Forelimb muscle (tissue), 1 donor: ENCODE measurements at regions not wholly inside any gene's neighbourhood (a gene's known extent, or its start where the extent isn't known, plus 50 kb on each side); places are given as distances from the start of the nearest gene placed in this dataset.

Experiments used
- DNase-seq: peaks from one replicate; pipeline ENCODE4 v3.0.0-alpha.2; 2013; ENCODE audit warnings: low read depth

DNA sequence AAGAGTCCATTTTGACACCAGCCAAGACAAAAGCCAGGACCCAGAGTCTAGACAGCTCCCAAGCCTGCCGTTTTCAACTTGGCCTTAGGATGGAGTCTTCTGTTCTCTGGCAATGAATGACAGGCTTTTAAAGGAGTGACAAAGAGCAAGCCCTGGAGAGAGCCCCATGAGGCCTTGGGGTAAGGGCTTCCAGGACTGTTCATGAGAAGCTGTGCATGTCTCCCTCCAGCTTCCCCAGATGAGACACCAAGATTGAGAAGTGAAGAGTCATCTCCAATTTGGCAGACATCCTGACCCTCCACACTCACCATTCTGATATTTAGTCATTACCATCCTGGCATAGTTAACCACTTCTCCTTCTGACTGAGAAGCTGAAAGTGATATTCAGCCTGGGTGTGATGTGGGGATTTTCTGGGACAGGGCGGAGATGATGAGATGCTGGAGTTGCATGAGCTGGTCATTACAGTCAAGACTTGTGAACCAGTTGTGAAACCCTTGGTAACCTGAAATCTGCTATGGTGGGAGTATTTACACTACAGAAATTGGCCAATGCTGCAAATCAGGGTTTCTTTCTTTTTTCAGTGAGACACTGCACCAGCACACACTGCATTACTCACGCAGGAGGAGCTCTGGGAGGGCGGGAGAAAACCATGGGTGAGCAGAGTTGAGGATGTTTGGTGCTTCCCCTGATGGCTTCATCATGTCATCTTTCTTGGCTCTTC, 77.8 kb downstream of the VCPKMT start:
- DNase-seq: no peak

DNA sequence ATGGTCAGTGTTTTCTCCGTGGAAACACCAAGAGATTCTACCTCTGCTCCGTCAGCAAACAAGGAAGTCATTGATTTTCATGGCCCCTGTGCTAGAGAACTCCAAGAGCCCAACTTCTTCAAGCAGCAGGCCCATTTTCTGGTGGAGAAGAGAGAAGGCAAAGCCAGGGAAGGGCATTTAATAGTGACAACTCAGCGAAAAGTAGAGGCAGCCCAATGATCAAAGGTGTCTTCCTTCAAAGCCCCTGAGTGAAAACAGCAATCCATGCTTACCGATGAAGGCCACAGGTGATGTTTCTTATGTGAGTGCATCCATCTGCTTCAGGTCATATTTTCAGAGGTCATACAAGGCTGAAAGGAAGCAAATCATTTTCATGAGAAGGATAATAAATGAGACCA, 77.3 kb downstream of the VCPKMT start:
- no peak for DNase-seq

DNA sequence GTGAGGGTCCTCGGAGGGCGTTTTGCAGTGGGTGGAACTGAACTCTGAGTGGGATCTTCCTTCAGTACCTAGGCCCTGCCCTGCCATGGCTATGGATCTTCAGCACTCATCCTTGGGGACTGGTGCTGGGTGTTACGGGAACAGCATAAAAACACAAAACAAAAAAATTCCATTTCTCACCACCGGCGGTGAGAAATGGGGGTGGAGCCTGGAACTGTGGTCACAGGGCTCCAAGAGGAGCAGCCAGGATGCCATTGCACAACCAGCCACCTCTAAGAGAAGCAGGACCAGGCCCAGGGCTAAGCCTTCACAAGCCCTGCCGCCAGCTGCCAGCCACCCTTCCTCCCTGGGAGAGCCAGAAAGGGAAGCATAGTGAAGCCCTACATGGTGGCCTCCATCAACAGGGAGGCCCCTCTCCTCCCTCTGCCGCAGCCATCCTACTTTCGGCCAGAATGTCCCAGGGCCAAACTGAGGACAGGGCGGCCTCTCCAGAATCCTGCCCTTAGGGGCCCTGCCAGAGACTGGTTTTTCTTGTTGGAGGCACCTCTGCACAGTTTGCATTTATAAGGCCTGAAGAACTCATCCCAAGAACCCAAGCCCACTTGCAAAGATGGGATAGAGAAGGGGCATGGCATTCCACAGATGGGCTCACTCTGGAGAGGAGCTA, 76.5 kb downstream of the VCPKMT start:
- no peak for DNase-seq

DNA sequence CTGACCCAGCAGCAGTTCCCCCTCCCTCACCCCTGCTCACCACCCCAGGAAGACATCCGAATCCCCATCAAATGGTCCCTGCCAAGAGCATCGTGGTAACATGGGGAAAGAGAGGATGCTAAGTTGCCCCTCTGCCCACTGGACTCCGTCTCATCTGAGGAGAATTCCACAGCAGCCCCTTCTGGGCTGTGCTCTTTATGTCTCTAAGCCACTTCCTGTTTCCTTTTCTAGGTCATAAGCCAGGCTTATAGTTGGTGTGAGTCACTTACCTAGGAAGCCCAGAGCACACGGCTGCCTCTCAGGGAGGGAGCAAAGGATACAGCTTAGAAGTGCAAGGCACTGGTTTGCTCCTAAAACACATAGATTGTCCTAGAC, 76.0 kb downstream of the VCPKMT start:
- no peak for DNase-seq

DNA sequence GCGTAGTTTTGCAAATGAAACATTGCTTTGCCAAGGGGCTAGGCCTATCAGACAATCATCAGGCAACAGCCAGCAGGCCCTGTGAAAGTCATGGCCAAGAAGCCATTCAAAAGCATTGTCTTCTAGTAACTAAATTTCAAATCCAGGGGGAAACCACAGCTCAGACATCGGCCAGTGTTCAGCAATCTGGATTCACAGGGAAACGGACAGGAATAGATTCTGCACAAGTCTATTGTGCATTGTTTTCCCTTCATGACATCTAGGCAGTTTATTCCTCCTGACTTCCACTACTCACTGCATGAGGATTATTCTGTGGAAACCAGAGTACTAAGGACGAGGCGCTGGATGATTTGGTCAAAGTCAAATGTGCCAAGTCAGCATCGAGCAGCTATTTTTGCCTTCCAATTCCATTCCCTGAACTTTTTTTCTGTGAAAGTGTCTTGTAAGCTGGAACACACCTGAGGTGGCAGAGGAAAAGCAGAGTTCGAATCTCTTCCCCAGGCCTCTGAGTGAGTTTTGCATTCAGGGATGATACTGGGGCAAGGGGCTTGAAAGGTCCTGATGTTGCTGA, 75.4 kb downstream of the VCPKMT start:
- no peak for DNase-seq

DNA sequence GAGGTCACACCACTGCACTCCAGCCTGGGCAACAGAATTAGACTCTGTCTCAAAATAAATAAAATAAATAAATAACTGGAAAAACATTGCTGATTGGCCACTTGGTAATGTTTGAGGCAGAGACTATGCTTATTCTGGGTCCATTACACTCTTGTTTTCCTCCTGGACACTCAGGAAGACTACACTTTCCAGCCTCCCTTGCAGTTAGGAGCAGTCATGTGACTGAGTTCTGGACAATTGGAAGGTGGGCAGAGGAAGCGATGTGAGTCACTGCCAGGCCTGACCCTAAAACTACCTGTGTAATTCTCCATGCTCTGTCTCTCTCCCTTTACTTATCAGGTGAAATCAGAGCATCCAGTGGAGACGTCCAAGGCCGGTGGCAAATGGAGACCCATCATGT, 74.4 kb downstream of the VCPKMT start:
- no peak for DNase-seq

DNA sequence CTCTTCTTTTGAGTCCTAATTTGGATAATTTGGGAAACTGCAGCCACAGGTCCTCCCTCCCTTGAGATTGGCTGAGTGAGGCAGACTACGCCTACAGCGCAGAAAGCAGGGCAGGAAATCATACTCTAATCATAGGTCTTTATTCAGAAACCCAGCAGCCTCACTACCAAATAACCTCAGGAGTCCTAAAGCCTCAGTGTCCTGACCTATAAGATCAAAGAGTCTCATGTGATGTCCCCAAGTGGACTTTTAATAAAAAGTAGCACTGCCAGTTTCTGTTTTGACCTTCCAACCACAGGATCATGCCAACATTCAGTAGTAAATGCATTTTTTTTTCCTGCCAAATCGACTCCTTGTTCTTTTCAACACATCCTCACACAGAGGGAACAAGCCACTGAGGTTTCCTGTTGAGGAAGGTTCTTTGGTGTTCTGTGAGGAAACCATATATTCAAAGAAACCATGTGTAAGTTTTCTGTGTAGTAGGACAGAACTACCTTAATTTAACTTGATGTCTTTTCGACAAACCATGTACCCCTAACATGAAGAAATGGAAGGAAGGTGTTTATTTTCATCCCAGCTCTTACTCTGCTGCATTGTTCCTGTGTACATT, 72.2 kb downstream of the VCPKMT start:
- DNase-seq: no peak

DNA sequence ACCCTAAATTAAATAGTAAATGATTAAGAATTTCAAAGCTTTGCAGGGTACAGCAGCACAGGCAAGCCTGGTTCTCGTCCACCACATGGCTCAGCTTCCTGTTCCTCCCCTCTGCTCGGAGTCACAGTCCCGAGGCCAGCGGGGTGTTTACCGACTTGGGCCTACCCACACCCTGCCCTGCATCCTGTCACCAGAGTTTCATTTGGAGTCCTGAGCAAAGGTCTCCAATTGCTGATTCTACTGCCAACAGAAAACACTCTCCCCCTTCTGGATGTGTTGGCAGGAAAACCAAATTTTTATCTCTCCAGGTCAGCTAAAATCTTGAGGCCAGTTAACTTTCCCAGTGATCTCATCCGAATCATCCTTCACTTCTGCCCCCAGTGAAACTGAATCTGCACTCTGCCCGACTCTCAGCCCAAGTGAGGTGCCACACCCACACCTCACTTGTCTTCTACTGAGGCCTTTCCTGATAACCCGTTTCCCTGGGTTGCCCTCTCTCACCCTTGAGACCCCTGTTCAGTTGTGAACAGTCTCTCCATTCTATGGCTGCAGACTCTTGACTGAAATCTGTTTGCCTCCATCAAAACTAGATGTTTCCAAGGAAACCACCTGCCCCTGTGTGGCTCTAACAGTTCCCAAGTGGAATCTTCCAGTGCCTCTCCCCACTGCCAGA, 71.2 kb downstream of the VCPKMT start:
- DNase-seq: no peak

DNA sequence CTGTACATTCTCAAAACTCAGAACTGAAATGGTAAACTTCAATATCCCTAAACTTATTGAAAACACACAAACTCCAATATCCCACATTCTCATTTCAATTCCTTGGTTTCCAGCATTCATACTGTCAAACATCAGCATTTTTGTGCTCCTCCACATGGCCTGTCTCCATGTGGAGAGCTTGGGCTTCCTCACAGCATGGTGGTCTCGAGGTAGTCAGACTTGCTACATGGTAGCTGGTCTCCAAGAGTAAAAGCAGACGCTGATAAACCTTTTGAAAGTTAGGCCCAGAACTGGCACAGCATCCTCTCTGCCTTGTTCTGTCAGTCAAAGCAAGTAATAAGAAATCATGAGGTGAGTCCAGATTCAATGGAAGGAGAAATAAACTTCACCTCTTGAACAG, 70.5 kb downstream of the VCPKMT start:
- no peak for DNase-seq

DNA sequence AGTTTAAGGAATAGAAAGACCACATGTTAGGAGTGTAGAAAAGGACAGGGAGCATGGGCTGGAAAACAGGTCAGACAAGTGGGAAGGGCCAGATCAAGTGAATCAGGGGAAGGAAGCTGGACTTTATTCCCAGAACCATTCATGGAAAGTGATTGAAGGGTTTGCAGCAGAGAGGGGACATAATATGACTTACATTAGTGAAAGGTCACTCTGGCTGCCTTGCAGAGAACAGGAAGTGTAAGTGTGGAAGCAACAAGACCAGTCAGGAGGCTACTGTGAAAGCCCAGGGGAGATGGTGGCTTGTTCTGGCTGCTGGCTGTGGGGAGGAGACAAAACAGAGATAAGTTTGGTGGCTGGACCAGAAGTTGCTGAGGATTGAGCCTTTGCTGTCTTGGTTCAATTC, 69.1 kb downstream of the VCPKMT start:
- no peak for DNase-seq

DNA sequence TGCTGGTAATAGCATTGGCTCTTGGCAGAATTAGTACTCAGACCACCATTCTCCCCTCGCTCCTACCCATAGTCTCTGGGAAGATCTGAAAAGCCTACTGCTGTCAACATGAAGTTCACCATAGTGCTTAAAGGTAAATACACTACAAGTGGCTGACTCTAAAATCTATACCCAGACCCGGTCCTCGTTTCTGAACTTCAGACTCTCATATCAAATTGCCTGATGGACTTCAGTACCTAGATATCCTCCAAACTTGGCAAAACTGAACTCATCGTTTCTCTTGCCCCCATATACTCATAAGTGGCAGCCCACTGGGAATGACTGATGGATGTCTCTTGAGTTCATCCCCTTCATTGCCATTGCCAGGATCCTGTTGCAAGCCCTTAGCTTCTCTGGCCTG, 67.3 kb downstream of the VCPKMT start:
- no peak for DNase-seq

DNA sequence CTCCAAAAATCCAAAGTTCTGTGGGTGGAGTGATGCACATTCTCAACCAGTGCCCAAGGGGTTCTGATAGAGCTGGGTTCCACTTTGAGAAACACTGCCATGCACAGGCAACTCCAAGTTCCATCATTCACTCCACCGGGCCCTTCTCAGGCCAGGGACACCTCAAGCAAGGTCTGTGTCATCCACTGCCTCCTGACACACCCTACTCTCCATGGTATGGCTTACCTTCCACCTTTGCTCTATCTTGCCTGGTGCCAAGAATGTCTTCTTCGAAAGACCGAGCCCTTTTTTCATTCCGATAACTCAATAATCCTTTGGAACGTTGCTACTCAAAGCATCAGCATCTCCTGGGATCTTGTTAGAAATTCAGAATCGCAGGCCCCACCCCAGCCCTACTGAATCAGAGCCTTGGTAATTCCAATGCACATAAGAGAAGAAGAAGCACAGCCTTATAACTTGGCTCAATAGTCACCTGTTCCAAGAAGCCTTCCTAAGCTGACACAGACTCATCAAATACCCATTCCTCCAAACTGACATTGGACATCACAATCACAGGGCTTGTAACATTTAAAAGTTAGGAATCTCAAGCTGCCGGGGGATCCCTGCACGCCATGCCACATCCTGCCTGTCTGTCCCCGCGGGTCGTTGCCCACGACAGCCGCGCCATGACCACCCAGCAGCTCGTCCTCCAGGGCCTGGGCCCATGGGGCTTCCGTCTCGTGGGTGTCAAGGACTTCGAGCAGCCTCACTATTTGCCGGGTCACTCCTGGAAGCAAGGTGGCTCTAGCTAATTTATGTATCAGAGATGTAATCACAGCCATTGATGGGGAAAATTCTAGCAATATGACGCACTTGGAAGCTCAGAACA, 66.4 kb downstream of the VCPKMT start:
- no peak for DNase-seq

DNA sequence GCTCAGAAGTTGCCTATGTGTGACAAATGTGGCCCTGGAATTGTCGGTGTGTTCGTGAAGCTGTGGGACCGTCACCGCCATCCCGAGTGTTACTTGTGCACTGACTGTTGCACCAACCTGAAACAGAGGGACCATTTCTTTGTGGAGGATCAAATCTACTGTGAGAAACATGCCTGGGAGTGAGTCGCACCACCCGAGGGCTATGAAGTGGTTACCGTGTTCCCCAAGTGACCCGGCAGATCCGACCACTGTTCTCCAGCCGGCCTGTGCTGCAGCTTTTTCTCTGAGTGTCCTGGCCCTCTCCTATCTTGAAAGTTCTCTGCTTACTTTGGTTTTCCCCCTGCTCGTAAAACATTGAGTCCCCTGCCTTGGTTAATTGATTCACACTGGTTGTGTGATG, 65.3 kb downstream of the VCPKMT start:
- DNase-seq: no peak

DNA sequence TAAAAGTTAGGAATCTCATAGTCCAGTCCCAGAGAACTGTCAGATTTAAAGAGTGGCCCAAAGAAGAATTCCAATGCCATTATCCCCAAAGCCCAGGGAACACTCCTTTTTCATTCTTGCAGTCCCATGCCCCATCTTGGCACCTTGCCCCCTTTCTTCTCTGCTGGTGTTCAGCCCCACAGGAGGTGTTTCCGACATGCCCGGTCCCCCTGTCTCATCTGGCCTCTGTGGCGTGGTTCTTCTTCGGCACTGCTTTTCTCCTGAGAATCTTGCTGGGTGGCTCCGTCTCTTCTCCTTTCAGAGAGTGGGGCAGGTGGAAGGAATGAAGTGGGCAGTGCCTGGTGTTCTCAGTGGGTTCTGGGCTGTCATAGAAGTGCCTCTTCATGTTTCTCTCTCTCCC, 64.7 kb downstream of the VCPKMT start:
- no peak for DNase-seq

DNA sequence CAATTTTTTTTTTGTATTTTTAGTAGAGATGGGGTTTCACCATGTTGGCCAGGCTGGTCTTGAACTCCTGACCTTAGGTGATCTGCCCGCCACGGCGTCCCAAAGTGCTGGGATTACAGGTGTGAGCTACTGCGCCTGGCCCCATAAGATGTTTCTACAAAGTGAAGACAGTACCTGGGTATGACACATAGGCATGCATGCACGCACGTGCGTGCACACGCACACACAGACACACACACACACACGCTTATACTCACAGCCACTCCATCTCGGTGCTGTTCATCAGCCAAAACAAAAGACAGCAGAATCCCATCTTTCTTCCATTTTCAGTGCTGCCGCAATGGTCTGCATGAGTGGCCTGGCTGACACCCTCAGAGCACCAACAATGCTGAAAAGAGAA, 63.9 kb downstream of the VCPKMT start:
- DNase-seq: no peak

DNA sequence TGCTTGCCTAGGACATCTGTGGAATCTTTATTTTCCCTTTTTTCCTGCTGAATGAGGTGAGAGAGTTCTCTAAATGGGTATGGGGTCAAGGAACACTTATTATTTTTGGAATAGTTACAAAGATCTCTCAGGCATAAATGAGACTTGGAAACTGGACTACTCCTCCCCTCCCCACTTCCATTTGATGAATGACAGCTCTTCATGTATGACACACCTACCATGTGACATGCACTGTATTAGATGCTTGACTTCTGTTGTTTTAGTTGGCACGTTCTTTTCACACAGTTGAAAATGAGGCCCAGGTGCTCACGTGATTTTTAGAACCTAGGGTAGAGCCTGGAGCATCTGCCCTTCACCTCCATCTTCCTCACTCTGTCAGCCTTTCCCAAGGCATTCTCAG, 62.4 kb downstream of the VCPKMT start:
- no peak for DNase-seq

DNA sequence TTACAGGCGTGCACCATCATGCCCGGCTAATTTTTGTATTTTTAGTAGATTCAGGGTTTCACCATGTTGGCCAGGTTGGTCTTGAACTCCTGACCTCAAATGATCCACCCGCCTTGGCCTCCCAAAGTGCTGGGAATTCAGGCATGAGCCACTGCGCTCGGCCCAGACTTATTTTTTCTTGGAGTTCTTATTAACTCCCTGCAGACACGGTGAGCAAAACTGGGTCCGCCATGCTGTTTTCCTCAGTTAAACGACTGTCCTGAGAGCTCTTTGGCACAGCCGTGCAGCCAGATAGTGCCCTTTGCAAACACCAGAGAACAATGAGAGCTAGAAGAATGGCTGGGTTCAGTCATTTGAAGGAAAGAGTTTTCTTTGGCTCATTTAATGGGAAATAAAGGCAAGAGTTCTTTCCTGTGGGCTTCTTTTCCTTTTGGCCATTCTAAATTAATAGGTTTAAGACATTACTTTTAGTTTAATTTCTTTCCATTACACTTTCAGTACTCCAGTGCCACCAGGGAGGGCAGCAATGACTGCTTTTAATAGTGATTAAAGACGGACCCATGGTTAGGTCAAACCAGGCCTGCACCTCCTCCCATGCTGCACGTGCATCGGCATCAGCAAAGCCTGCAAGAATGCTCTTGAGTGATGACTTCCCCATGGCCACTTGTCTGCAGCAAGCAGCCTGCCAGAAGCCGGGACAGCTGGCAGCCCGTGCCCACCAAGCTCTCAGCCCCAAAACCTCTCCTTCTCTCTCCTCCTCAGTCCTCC, 60.7 kb downstream of the VCPKMT start:
- no peak for DNase-seq

DNA sequence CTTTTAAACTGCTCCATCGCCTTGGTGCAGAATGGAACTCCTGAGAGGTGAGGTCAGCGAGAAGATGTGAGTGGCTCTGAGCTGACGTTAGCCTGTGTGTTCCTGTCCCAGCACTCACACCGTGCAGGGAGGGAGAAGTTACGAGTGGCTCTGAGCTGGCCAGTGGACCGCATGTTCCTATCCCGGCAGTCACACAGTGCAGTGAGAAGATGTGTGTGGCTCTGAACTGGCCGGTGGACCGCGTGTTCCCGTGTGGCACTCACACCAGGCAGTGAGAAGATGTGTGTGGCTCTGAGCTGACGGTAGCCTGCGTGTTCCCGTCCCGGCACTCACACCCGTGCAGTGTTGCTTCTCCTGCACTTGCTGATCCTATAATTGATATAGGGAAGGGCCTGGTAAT, 59.9 kb downstream of the VCPKMT start:
- DNase-seq: no peak

DNA sequence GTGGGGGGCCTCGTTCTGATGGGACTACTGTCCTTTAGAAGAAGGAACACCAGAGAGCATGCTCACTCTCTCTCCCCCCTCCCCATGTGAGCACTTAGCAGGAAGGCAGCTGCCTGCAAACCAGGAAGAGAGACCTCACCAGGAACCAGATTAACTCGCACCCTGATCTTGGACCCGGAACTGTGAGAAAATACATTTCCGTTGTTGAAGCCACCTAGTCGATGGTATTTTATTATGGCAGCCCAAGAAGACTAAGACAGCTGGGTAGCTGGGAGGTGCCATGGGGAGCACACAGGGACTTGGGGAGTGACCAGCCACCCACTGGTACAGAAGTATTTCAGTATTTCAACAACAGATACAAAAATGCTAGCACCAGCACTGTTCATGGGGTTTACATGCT, 59.0 kb downstream of the VCPKMT start:
- no peak for DNase-seq

DNA sequence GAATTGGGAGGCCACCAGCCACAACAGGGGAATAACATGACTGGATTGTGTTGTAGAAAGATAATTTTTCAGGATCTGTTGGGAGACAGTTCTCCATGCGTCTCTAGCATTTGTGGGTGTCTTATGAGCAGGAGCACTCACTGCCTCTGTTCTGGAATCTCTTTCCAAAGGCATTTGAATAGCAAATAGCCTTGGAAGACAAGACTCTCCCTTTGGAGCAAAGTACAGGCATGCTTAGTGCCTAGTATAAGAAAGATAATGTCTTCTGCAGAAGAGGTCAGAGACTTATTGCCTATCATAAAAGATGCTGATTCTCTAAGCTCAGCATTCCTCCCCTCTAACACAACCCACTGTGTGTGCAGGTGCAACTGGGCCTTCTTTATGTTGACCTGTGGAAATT, 58.3 kb downstream of the VCPKMT start:
- DNase-seq: no peak
